Endothelial cell (in vitro differentiated cells): ENCODE measurements at regions not wholly inside any gene's neighbourhood (a gene's known extent, or its start where the extent isn't known, plus 50 kb on each side); places are given as distances from the start of the nearest gene placed in this dataset.

Source experiments
- DNase-seq: peaks from one replicate; pipeline ENCODE4 v3.0.0; 2021; ENCODE audit warnings: low spot score
- H3K27ac Mint-ChIP-seq: one replicate; pipeline ENCODE4 v1.8.0; 2021; ENCODE audit warnings: mixed read lengths, inconsistent platforms; ENCODE audit not compliant: unreplicated experiment
- H3K27me3 Mint-ChIP-seq: one replicate; pipeline ENCODE4 v1.8.0; 2021; ENCODE audit warnings: mild to moderate bottlenecking, moderate library complexity, mixed read lengths, inconsistent platforms; ENCODE audit not compliant: unreplicated experiment
- H3K36me3 Mint-ChIP-seq: one replicate; pipeline ENCODE4 v1.8.0; 2021; ENCODE audit warnings: mild to moderate bottlenecking, low read depth, mixed read lengths, inconsistent platforms; ENCODE audit not compliant: unreplicated experiment
- H3K4me1 Mint-ChIP-seq: one replicate; pipeline ENCODE4 v1.8.0; 2021; ENCODE audit warnings: mild to moderate bottlenecking, mixed read lengths, inconsistent platforms; ENCODE audit not compliant: unreplicated experiment
- H3K4me3 Mint-ChIP-seq: one replicate; pipeline ENCODE4 v1.8.0; 2021; ENCODE audit warnings: mild to moderate bottlenecking, mixed read lengths, inconsistent platforms; ENCODE audit not compliant: unreplicated experiment
- H3K9me3 Mint-ChIP-seq: one replicate; pipeline ENCODE4 v1.8.0; 2021; ENCODE audit warnings: mixed read lengths, inconsistent platforms; ENCODE audit not compliant: unreplicated experiment
- TF ChIP-seq, protein P1 (sequence below): fragments of 200-600 bp; sonication (generic); IDR thresholded peaks from one replicate; pipeline ENCODE4 v1.5.0; 2021; ENCODE audit warnings: antibody characterized with exemption; ENCODE audit not compliant: unreplicated experiment

DNA sequence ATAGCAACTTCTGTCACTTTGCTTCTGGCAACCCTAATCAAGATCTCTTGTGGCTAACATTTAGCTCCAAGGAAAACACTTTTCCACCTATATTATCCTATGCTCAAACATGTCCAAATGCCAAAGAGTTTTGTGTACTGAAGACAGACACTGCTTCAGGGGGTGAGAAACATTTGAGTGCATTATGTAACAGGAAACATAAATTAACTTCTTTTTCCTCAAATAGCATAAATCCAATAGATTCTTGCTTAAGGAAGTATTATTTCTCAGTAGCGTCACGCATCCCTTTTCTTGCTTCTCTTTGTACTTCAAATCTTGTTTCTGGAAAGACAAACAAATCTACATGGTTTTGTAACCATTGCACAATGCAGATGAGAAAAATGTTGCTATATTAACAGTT, 839.1 kb downstream of the GLUD2 start:
- TF ChIP-seq, protein P1, sequence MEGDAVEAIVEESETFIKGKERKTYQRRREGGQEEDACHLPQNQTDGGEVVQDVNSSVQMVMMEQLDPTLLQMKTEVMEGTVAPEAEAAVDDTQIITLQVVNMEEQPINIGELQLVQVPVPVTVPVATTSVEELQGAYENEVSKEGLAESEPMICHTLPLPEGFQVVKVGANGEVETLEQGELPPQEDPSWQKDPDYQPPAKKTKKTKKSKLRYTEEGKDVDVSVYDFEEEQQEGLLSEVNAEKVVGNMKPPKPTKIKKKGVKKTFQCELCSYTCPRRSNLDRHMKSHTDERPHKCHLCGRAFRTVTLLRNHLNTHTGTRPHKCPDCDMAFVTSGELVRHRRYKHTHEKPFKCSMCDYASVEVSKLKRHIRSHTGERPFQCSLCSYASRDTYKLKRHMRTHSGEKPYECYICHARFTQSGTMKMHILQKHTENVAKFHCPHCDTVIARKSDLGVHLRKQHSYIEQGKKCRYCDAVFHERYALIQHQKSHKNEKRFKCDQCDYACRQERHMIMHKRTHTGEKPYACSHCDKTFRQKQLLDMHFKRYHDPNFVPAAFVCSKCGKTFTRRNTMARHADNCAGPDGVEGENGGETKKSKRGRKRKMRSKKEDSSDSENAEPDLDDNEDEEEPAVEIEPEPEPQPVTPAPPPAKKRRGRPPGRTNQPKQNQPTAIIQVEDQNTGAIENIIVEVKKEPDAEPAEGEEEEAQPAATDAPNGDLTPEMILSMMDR: no peak
- DNase-seq: no peak
- Mint-ChIP-seq H3K27ac (no peak overlapping the region), H3K4me1 (no peaks in the 10 kb centered on the region), H3K4me3 (no peak overlapping the region), H3K27me3 (no peaks in the 10 kb centered on the region), H3K9me3 (no peaks in the 10 kb centered on the region), H3K36me3 (no peaks in the 10 kb centered on the region)

- TF ChIP-seq, protein P1: no peak
- DNase-seq: no peak
- Mint-ChIP-seq H3K27ac (no peak overlapping the region), H3K4me3 (no peak overlapping the region), H3K36me3 (no peaks in the 10 kb centered on the region), H3K9me3 (no peaks in the 10 kb centered on the region), H3K27me3 (no peaks in the 10 kb centered on the region), H3K4me1 (no peaks in the 10 kb centered on the region)
Observed at GRCh38 chrX:121894756-121895155, 847.3 kb downstream of the GLUD2 start.

DNA sequence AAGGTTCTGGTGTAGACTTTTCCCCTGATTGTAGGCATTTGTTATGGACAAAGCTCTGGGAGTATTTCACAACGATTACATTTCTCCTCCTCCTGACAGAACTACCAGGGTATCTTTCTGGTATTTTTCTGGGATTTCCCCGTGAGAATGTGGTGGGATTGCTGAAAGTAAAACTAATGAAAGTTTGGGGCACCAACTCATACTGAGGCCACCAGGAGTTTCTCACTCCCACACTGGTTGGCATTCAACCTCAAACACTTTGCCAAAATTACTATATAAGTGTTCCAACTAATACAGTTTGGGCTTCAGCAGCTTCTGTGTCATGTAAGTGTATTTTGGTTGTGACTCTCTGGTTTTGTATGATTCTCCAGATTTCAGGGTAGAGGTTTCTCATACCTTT, 855.1 kb downstream of the GLUD2 start:
- DNase-seq: no peak
- no peaks in the 10 kb centered on the region for H3K4me1 Mint-ChIP-seq
- H3K36me3 Mint-ChIP-seq: no peaks in the 10 kb centered on the region
- no peak overlapping the region for H3K4me3 Mint-ChIP-seq
- no peak overlapping the region for H3K27ac Mint-ChIP-seq
- TF ChIP-seq, protein P1: no peak
- no peaks in the 10 kb centered on the region for H3K9me3 Mint-ChIP-seq
- no peaks in the 10 kb centered on the region for H3K27me3 Mint-ChIP-seq

- no peaks in the 10 kb centered on the region for H3K36me3 Mint-ChIP-seq
Observed at GRCh38 chrX:121903961-121904360, 856.6 kb downstream of the GLUD2 start.

GRCh38 chrX:121921258-121921657, 873.8 kb downstream of the GLUD2 start:
- Mint-ChIP-seq H3K27ac (no peak overlapping the region), H3K9me3 (no peaks in the 10 kb centered on the region), H3K27me3 (no peaks in the 10 kb centered on the region), H3K4me1 (no peaks in the 10 kb centered on the region), H3K4me3 (no peak overlapping the region), H3K36me3 (no peaks in the 10 kb centered on the region)
- DNase-seq: no peak
- TF ChIP-seq, protein P1: no peak

More at GRCh38 chrX:121903961-121904360, 856.6 kb downstream of the GLUD2 start:
- no peaks in the 10 kb centered on the region for H3K9me3 Mint-ChIP-seq
- H3K27ac Mint-ChIP-seq: no peak overlapping the region
- no peak for DNase-seq
- TF ChIP-seq, protein P1: no peak
- H3K4me1 Mint-ChIP-seq: no peaks in the 10 kb centered on the region
- no peak overlapping the region for H3K4me3 Mint-ChIP-seq
- H3K27me3 Mint-ChIP-seq: no peaks in the 10 kb centered on the region
